SK-N-SH (cell line): ENCODE measurements at regions not wholly inside any gene's neighbourhood (a gene's known extent, or its start where the extent isn't known, plus 50 kb on each side); places are given as distances from the start of the nearest gene placed in this dataset.

Source experiments
- CTCF ChIA-PET: fragments of 300-600, 350-600 bp; formaldehyde crosslinking; extraction: SDS; loops from one replicate; lab custom pipeline; 2021; lab: Yijun Ruan, JAX
- POLR2A ChIA-PET: fragments of 350-600 bp; sonication (Branson Sonifier 250); formaldehyde crosslinking; extraction: SDS; loops from one replicate; lab custom pipeline; 2020; ENCODE audit warnings: antibody characterized with exemption, inconsistent platforms; lab: Yijun Ruan, JAX
- DNase-seq: peaks from one replicate; pipeline ENCODE4 v3.0.0; 2012
- H2AFZ ChIP-seq: fragments of 200-600 bp; sonication (generic); 2 replicates; pipeline ENCODE4 v1.8.1; 2016; ENCODE audit warnings: antibody characterized with exemption, mild to moderate bottlenecking, low read depth
- H3F3A ChIP-seq: fragments of 200-600 bp; sonication (generic); replicated peaks from 2 replicates; pipeline ENCODE3; 2016; ENCODE audit warnings: antibody characterized with exemption, mild to moderate bottlenecking; ENCODE audit not compliant: insufficient read depth
- H3K27ac ChIP-seq, 2 experiments: fragments of 200-500 bp in 1 of 2; fragments of 200-600 bp in 1 of 2; sonication (Bioruptor generic) in 1 of 2; sonication (generic), shearing (Covaris generic) in 1 of 2; 2 replicates each; pipeline versions ENCODE4 v1.5.1 to v1.6.1; 2014 to 2016; ENCODE audit warnings: low read depth in 2 of 2, inconsistent platforms in 1 of 2, low read length in 1 of 2, mild to moderate bottlenecking in 1 of 2, mixed read lengths in 1 of 2
- H3K27me3 ChIP-seq: fragments of 200-600 bp; sonication (generic), shearing (Covaris generic); 2 replicates; pipeline ENCODE4 v1.6.1; 2016; ENCODE audit warnings: mixed run types; ENCODE audit not compliant: insufficient read depth
- H3K36me3 ChIP-seq, 2 experiments: fragments of 200-500 bp in 1 of 2; fragments of 200-600 bp in 1 of 2; sonication (Bioruptor generic) in 1 of 2; sonication (generic) in 1 of 2; replicated peaks in 1 of 2; 2 replicates each; pipeline versions ENCODE3 to v1.5.1; 2014 to 2016; ENCODE audit warnings: low read length in 1 of 2, mild to moderate bottlenecking in 1 of 2; ENCODE audit not compliant: insufficient read depth in 2 of 2, control insufficient read depth in 1 of 2
- H3K4me1 ChIP-seq, 2 experiments: fragments of 200-500 bp in 1 of 2; fragments of 200-600 bp in 1 of 2; sonication (Bioruptor generic) in 1 of 2; sonication (generic), shearing (Covaris generic) in 1 of 2; 2 replicates each; pipeline versions ENCODE4 v1.5.1 to v1.6.1; 2014 to 2016; ENCODE audit warnings: low read depth in 1 of 2, low read length in 1 of 2, mixed run types in 1 of 2; ENCODE audit not compliant: insufficient read depth in 2 of 2, control insufficient read depth in 1 of 2
- H3K4me2 ChIP-seq: fragments of 200-600 bp; sonication (generic), shearing (Covaris generic); 2 replicates; pipeline ENCODE4 v1.6.1; 2017; ENCODE audit warnings: mixed run types
- H3K4me3 ChIP-seq, 2 experiments: fragments of 200-500 bp in 1 of 2; fragments of 200-600 bp in 1 of 2; sonication (Bioruptor generic) in 1 of 2; sonication (generic), shearing (Covaris generic) in 1 of 2; 2 replicates each; pipeline versions ENCODE4 v1.5.1 to v1.8.1; 2014 to 2016; ENCODE audit warnings: low read depth in 2 of 2, inconsistent platforms in 1 of 2, low read length in 1 of 2, mild to moderate bottlenecking in 1 of 2, mixed read lengths in 1 of 2, moderate library complexity in 1 of 2
- H3K79me2 ChIP-seq: fragments of 200-600 bp; sonication (generic); 2 replicates; pipeline ENCODE4 v1.8.1; 2017; ENCODE audit warnings: mild to moderate bottlenecking; ENCODE audit not compliant: insufficient read depth
- H3K9ac ChIP-seq: fragments of 200-600 bp; sonication (generic); 2 replicates; pipeline ENCODE4 v1.6.1; 2017; ENCODE audit warnings: mixed run types
- H3K9me2 ChIP-seq: fragments of 200-600 bp; sonication (generic); 2 replicates; pipeline ENCODE4 v1.6.1; 2017; ENCODE audit warnings: mixed run types
- H3K9me3 ChIP-seq: fragments of 200-600 bp; sonication (generic); 2 replicates; pipeline ENCODE4 v1.6.1; 2017; ENCODE audit warnings: mixed run types, mild to moderate bottlenecking, moderate library complexity
- H4K20me1 ChIP-seq: fragments of 200-600 bp; sonication (generic); 2 replicates; pipeline ENCODE4 v1.6.1; 2017; ENCODE audit warnings: mild to moderate bottlenecking, mixed run types; ENCODE audit not compliant: insufficient read depth
- ELF1 ChIP-seq: IDR thresholded peaks from 2 replicates; pipeline ENCODE4 v1.4.0; 2012
- GATA2 ChIP-seq: sonication (generic); formaldehyde crosslinking; IDR thresholded peaks from 2 replicates; pipeline ENCODE4 v1.5.0; 2020; ENCODE audit warnings: mild to moderate bottlenecking, missing genetic modification reagents
- JUND ChIP-seq: IDR thresholded peaks from 2 replicates; pipeline ENCODE4 v1.4.0; 2012
- MEF2A ChIP-seq: IDR thresholded peaks from 2 replicates; pipeline ENCODE4 v1.4.0; 2012; ENCODE audit warnings: low read depth, borderline replicate concordance
- MXI1 ChIP-seq: IDR thresholded peaks from 2 replicates; pipeline ENCODE4 v1.6.1; 2012; ENCODE audit warnings: mild to moderate bottlenecking, low read depth, low read length, improper control_type of control experiment
- NFIC ChIP-seq: IDR thresholded peaks from 2 replicates; pipeline ENCODE4 v1.4.0; 2012; ENCODE audit warnings: borderline replicate concordance
- POLR2AphosphoS5 ChIP-seq: IDR thresholded peaks from 2 replicates; pipeline ENCODE4 v1.6.1; 2012; ENCODE audit warnings: low read depth, low read length
- RCOR1 ChIP-seq: fragments of 150-350 bp; IDR thresholded peaks from 2 replicates; pipeline ENCODE4 v1.6.1; 2017; ENCODE audit warnings: antibody characterized with exemption, low read length
- RXRA ChIP-seq: IDR thresholded peaks from 2 replicates; pipeline ENCODE4 v1.4.0; 2012; ENCODE audit warnings: low read depth, mild to moderate bottlenecking, borderline replicate concordance
- TCF12 ChIP-seq: IDR thresholded peaks from 2 replicates; pipeline ENCODE4 v1.4.0; 2012
- YY1 ChIP-seq: IDR thresholded peaks from 2 replicates; pipeline ENCODE4 v1.4.0; 2012; ENCODE audit warnings: low read depth, mild to moderate bottlenecking
- TF ChIP-seq, protein P1 (sequence below): IDR thresholded peaks from 2 replicates; pipeline ENCODE4 v1.4.0; 2012; ENCODE audit warnings: low read depth, borderline replicate concordance
- TF ChIP-seq, protein P2 (sequence below): fragments of 150-350 bp; IDR thresholded peaks from 2 replicates; pipeline ENCODE4 v1.6.1; 2017; ENCODE audit warnings: antibody characterized with exemption, low read length, low read depth, borderline replicate concordance
- TF ChIP-seq, protein P3 (sequence below): IDR thresholded peaks from 2 replicates; pipeline ENCODE4 v1.4.0; 2012; ENCODE audit warnings: low read depth, borderline replicate concordance
- TF ChIP-seq, protein P4 (sequence below): IDR thresholded peaks from 2 replicates; pipeline ENCODE4 v1.6.1; 2012; ENCODE audit warnings: mild to moderate bottlenecking, low read depth, low read length, moderate library complexity

DNA sequence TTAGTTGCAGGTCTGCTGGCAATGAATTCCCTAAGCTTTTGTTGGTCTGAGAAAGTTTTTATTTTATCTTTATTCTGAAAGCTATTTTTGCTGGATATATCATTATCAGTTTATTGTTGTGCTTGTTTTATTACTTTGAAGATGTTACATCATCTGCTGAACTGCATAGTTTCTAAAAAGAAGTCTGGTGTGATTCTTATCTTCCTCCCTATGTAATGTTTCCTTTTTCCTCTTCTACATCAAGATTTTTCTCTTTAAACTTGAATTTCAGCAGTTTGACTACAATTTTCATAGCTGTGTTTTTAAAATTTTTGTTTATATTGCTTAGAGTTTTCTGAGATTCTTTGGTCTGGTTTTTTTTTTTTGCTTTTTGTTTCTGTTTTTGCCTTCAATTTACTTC, 137.1 kb upstream of the PMCH start:
- no peaks in the 10 kb centered on the region for H3F3A ChIP-seq
- TF ChIP-seq GATA2 (no peak), RXRA (no peak), RCOR1 (no peak), JUND (no peak), YY1 (no peak), TCF12 (no peak), NFIC (no peak), MEF2A (no peak), MXI1 (no peak), ELF1 (no peak), POLR2AphosphoS5 (no peak)
- TF ChIP-seq, protein P1, sequence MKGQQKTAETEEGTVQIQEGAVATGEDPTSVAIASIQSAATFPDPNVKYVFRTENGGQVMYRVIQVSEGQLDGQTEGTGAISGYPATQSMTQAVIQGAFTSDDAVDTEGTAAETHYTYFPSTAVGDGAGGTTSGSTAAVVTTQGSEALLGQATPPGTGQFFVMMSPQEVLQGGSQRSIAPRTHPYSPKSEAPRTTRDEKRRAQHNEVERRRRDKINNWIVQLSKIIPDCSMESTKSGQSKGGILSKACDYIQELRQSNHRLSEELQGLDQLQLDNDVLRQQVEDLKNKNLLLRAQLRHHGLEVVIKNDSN = no peak
- TF ChIP-seq, protein P2, sequence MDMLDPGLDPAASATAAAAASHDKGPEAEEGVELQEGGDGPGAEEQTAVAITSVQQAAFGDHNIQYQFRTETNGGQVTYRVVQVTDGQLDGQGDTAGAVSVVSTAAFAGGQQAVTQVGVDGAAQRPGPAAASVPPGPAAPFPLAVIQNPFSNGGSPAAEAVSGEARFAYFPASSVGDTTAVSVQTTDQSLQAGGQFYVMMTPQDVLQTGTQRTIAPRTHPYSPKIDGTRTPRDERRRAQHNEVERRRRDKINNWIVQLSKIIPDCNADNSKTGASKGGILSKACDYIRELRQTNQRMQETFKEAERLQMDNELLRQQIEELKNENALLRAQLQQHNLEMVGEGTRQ = no peak
- TF ChIP-seq, protein P3, sequence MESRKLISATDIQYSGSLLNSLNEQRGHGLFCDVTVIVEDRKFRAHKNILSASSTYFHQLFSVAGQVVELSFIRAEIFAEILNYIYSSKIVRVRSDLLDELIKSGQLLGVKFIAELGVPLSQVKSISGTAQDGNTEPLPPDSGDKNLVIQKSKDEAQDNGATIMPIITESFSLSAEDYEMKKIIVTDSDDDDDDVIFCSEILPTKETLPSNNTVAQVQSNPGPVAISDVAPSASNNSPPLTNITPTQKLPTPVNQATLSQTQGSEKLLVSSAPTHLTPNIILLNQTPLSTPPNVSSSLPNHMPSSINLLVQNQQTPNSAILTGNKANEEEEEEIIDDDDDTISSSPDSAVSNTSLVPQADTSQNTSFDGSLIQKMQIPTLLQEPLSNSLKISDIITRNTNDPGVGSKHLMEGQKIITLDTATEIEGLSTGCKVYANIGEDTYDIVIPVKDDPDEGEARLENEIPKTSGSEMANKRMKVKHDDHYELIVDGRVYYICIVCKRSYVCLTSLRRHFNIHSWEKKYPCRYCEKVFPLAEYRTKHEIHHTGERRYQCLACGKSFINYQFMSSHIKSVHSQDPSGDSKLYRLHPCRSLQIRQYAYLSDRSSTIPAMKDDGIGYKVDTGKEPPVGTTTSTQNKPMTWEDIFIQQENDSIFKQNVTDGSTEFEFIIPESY = no peak
- TF ChIP-seq, protein P4, sequence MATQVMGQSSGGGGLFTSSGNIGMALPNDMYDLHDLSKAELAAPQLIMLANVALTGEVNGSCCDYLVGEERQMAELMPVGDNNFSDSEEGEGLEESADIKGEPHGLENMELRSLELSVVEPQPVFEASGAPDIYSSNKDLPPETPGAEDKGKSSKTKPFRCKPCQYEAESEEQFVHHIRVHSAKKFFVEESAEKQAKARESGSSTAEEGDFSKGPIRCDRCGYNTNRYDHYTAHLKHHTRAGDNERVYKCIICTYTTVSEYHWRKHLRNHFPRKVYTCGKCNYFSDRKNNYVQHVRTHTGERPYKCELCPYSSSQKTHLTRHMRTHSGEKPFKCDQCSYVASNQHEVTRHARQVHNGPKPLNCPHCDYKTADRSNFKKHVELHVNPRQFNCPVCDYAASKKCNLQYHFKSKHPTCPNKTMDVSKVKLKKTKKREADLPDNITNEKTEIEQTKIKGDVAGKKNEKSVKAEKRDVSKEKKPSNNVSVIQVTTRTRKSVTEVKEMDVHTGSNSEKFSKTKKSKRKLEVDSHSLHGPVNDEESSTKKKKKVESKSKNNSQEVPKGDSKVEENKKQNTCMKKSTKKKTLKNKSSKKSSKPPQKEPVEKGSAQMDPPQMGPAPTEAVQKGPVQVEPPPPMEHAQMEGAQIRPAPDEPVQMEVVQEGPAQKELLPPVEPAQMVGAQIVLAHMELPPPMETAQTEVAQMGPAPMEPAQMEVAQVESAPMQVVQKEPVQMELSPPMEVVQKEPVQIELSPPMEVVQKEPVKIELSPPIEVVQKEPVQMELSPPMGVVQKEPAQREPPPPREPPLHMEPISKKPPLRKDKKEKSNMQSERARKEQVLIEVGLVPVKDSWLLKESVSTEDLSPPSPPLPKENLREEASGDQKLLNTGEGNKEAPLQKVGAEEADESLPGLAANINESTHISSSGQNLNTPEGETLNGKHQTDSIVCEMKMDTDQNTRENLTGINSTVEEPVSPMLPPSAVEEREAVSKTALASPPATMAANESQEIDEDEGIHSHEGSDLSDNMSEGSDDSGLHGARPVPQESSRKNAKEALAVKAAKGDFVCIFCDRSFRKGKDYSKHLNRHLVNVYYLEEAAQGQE = no peak
- TF ChIP-seq, all 33 proteins: peak for 0
- H3K9ac ChIP-seq = no peak overlapping the region
- H3K79me2 ChIP-seq = no peaks in the 10 kb centered on the region
- H3K4me2 ChIP-seq = no peak overlapping the region
- no peaks in the 10 kb centered on the region for H4K20me1 ChIP-seq
- no peaks in the 10 kb centered on the region for H3K9me2 ChIP-seq
- no peaks in the 10 kb centered on the region for H3K4me1 ChIP-seq
- ChIA-PET POLR2A (no interaction called here), CTCF (interaction anchor here (1.2 kb wide), 1 partner anchor 9 kb away, joined by 4 read pairs; no protein-coding TSS in a partner anchor)
- H2AFZ ChIP-seq = no peak overlapping the region
- no peak overlapping the region for H3K27ac ChIP-seq
- no peaks in the 10 kb centered on the region for H3K9me3 ChIP-seq
- H3K36me3 ChIP-seq = no peaks in the 10 kb centered on the region
- no peak for DNase-seq
- no peaks in the 10 kb centered on the region; the same call in 1 of the 2 replicates for H3K27me3 ChIP-seq
- no peak overlapping the region for H3K4me3 ChIP-seq
